ENCODE measurements at regions not wholly inside any gene's neighbourhood (a gene's known extent, or its start where the extent isn't known, plus 50 kb on each side); places are given as distances from the start of the nearest gene placed in this dataset.

DNA sequence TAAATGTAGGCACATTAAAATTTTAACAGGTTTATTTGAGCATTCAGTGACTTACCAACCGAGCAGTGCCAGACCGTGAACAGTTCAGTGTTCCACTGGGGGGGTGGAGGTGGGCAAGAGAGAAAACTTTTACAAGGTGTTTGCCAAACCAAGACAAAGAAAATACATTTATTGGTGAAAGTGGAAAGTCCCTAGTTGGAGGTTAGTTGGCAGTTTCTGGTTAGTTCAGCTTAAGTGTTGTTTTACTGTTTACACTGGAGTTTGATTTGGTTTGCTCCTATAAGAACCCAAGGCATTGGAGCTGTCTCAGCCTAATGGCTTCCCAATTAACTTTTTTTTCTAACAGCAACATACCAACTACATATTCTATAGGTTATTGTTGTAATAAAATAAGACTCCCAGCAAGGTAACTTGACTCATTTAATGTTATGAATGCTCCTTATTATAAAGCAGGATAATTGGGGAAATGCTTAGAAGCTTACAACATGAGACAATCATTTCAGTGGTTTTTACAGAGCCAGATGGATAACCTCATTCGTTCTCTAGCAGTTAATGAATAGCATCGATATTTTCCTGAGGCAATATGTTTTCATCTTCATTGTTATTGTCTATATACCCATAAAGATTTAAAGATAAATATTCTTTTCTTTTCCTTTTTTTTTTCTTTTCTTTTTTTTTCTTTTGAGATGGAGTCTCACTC is 115.8 kb downstream of the ETNK1 start:
- no peak for DNase-seq

DNA sequence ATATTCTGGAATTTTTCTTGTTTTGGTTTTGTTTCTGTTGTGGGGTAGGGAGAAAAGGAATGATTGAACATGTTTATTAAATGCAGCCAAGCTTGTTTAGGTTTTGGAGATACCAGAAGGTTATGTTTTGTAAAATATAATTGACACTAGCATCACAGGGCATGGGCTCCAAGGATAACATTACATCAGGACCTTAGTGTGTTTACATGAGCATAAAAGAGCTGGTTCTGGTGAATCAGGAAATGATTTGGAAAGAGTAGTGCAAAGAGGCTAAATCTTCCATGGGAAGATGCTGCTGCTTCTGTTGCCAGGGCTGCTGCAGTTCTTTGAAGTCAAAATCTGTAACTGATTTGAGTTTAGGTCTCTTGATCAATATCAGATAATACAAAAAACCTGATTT is 118.7 kb downstream of the ETNK1 start:
- DNase-seq = no peak

DNA sequence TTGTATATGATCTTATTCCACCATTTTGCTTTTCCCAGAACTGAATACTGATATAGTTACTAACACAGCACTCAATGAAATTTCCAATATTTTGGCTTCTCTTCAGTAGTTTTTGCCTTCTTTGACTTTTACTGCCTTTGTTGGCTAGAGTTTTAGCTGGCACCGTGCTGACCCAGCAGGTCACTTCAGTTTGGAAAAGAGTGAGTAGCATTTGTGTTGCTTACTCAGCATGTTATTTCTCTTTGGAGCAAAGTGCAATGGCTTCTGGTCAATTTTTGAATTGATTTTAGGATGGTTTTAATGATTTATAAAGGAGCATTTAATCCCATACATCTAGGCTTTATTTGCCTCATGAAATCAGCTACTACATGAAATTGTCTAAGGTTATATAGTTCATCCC is 119.2 kb downstream of the ETNK1 start:
- no peak for DNase-seq

DNA sequence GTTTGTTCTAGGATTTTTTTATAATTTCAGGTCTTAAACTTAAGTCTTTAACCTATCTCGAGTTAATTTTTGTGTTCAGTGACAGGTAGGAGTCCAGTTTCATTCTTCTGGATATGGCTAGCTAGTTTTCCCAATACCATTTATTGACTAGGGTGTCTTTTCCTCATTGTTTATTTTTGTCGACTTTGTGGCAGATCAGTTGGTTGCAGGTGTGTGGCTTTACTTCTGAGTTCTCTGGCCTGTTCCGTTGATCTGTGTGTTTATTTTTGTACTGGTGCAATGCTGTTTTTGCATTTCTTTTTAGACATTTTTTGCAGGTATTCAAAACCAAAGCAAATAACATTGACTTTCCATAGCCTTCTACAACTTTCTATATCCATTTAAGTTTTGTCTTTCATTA is 121.7 kb downstream of the ETNK1 start:
- DNase-seq = no peak

- no peak for DNase-seq
Observed at GRCh38 chr12:22755629-22756028, 130.7 kb downstream of the ETNK1 start.

GRCh38 chr12:22759769-22760674 is 135.1 kb downstream of the ETNK1 start:
- DNase-seq = no peak

DNA sequence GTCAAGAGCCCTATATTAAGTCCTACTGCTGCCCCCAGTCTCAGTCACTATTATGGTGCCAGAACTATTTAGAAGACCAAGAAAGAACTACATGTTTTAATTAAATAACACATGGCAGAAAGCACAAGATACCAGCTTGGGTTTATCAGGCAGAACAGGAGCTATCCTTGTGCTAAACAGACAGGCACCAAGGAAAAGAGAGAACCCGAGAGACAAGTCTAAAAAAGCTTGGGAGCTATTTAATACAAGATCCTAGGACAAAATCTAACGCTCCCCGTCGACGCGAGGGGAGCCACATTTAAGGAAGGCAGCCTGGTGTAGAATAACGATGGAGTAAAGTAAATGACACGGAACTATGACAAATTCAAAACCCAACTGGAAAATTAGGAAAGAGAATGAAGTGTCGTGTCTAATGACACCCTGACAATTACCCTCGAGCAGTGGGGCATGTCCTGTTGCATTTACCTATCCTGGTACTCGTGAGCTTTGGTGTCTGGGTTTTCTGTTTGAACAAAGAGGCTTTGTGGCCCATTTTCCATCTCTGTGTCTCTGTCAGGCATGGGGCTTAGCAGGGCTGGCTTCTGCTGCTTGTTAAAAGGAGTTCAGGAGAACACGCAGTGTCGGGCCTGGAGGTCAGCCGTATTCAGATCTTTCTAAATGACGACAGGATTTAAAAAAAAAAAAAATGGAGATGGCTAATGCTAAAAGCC is 140.6 kb downstream of the ETNK1 start:
- no peak for DNase-seq

GRCh38 chr12:22766911-22767420 is 142.0 kb downstream of the ETNK1 start:
- DNase-seq = no peak

GRCh38 chr12:22781339-22781738 is 156.4 kb downstream of the ETNK1 start:
- DNase-seq = no peak

GRCh38 chr12:22787557-22787956 is 162.6 kb downstream of the ETNK1 start:
- no peak for DNase-seq

DNA sequence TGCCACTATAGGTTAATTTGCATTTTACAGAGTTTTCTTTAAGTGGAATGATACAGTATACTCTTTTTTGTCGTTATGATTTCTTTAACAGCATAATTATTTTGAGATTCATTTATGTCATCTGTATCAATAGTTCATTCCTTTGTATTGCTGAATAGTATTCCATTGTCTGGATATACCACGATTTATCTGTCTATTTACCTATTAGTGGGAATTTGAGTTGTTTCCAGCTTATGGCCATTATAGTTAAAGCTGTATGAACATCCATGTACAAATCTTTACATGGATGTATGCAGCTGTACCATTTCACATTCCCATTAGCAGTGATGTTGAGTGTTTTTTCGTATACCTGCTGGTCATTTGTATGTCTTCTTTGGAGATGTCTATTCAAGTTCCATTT is 163.9 kb downstream of the ETNK1 start:
- no peak for DNase-seq

DNA sequence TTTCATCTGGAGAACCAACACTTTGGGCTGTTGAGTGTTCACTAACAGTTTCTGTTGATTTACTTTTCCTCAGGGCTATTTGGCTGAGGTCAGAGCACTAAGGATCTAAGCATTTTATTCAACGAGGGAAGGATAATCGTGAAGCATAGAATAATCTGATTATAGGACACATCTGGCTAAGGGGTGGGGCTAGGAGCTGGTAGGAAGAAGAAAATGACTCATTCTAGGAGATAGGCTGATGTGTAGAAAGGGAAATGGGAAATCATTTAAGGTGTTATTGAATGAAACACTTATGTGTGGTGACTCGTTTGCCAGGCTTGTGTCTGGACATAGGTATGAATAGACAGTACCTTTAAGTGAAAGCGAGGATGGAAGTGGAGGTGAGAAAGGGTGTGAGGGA is 167.2 kb downstream of the ETNK1 start:
- no peak for DNase-seq

- DNase-seq = no peak
Observed at GRCh38 chr12:22794017-22794416, 169.0 kb downstream of the ETNK1 start.

- no peak for DNase-seq
Observed at GRCh38 chr12:22796941-22797630, 172.1 kb downstream of the ETNK1 start.

DNA sequence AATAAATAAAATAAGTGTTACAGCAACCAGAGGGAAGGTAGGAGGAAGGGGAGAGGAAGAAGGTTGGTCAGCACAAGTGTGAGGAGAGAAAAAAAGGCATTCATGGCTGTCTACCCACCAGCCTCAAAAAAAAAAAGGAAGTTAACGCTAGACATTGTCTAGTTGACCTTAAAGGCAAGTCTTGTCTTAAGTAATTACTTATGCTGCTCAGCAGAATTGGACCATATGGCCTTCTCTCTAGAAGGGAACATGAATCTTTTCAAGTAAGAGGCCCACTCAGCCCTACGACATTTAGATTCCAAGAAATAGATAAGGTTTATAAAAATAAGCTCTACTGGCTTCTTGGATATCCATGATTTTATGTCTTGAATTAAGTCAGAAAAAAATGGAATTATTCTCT is 172.7 kb downstream of the ETNK1 start:
- no peak for DNase-seq

DNA sequence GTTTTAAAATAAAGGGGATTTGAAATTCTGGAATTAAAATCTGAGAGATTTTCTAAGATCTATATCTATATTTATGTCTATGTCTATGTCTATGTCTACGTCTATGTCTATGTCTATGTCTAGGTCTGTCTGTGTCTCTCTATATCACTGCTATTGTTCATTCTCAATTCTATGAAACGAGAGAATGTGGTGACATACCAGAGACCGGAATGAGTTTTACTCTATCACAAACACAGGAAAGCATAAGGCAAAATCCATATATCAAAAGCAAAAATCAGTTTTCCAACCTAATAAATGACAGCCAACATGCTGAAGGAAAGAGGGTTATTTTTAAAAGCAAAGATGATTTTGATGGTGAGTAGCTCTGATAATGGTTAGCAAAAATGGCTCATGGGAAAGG is 173.1 kb downstream of the ETNK1 start:
- DNase-seq = no peak

- DNase-seq = no peak
Observed at GRCh38 chr12:22799503-22799902, 174.5 kb downstream of the ETNK1 start.

- DNase-seq = no peak
Observed at GRCh38 chr12:22800332-22800731, 175.4 kb downstream of the ETNK1 start.

DNA sequence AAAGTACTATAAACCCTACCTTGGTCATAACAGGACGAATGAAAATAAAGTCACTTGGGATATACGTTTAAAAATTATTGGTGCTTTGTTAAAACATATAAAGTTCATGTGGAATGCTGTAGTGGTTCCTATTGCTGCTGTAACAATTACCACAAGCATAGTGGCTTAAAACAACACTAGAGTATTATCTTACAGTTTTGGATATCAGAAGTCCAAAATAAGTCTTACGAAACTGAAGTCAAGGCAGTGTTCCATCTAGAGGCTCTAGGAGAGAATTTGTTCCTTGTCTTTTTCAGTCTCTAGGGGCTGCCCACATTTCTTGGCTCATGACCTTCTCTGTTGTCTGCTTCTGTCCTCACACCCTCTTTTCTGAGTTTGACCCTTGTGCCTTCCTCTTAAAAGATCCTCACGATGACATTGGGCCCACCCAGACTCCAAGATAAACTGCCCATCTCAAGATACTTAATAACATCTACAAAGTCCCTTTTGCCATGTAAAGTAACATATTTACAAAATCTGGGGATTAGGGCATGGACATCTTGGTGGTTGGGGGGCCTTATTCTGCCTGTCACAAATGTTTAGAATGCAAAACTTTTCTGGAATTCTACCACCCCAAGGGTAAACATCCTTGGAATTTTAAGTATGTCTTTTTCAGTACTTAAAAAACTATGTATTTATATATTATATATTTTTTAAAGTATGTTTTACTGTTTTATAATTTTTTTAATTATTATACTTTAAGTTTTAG is 178.1 kb downstream of the ETNK1 start:
- DNase-seq = no peak

DNA sequence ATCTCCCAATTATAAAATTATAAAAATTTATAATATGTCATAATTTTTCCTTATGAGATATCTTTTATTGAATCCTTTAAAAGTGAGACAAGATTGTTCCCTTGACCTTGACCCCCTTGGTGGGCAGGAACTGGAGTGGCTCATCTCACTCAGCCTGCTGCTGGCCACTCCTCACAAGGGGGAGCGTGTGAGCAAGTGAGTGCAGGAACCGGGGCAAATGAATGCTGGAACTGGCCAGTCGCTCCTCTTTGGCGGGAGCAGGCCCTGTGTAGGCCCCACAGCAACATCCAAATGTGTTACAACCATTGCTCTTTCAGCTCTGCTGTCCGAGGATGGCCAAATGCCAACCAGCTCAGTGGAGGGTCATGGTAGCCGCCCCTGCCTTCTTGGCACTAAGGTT is 178.8 kb downstream of the ETNK1 start:
- DNase-seq = no peak

DNA sequence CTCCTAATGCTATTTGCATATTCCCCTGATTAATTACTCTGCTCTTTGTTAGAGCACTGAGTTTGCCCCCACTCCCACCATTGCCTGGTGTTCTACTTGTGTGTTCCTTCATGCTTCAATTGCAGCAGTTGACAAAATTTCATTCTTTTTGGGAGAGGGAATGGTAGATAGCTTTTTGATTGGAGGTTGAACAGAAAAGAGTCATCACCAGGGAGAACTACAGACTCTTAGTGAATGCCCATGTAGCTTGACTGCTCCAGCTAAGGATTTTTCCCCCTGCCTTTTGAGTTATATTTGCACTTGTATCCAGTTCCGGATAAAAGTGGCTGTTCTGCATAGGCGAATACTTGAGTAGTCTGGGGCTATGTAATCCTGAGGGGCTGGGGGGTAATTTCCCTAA is 183.9 kb downstream of the ETNK1 start:
- DNase-seq = no peak

- DNase-seq = no peak
Observed at GRCh38 chr12:22810036-22810435, 185.1 kb downstream of the ETNK1 start.

All from T-helper 2 cell (primary cell).